VCaP (cell line): ENCODE measurements at regions not wholly inside any gene's neighbourhood (a gene's known extent, or its start where the extent isn't known, plus 50 kb on each side); places are given as distances from the start of the nearest gene placed in this dataset.
"Not testable (repeated sequence)": the region's sequence is repeated elsewhere in the genome, so short reads cannot be mapped to it uniquely, and the experiment has no call there.

Experiments used
- H3K27ac ChIP-seq: fragments of 450-650 bp; 2 replicates; pipeline ENCODE4 v1.5.1; 2017
- TF ChIP-seq, protein P1 (sequence below): fragments of 450-650 bp; conservative IDR thresholded peaks from 2 replicates; pipeline ENCODE4 v1.5.1; 2017; ENCODE audit warnings: mild to moderate bottlenecking, moderate library complexity

GRCh38 chr10:42232955-42233354 is 405.4 kb downstream of the ZNF33B start:
- H3K27ac ChIP-seq: not testable (repeated sequence)

GRCh38 chr10:42230812-42231211 is 407.6 kb downstream of the ZNF33B start:
- not testable (repeated sequence) for H3K27ac ChIP-seq

- not testable (repeated sequence) for H3K27ac ChIP-seq
These were observed 408.3 kb downstream of the ZNF33B start for GRCh38 chr10:42230115-42230514.

- not testable (repeated sequence) for H3K27ac ChIP-seq
These were observed 410.5 kb downstream of the ZNF33B start for GRCh38 chr10:42227859-42228258.

GRCh38 chr10:42193588-42193987 is 444.8 kb downstream of the ZNF33B start:
- H3K27ac ChIP-seq: not testable (repeated sequence)

- H3K27ac ChIP-seq: not testable (repeated sequence)
- TF ChIP-seq, protein P1, sequence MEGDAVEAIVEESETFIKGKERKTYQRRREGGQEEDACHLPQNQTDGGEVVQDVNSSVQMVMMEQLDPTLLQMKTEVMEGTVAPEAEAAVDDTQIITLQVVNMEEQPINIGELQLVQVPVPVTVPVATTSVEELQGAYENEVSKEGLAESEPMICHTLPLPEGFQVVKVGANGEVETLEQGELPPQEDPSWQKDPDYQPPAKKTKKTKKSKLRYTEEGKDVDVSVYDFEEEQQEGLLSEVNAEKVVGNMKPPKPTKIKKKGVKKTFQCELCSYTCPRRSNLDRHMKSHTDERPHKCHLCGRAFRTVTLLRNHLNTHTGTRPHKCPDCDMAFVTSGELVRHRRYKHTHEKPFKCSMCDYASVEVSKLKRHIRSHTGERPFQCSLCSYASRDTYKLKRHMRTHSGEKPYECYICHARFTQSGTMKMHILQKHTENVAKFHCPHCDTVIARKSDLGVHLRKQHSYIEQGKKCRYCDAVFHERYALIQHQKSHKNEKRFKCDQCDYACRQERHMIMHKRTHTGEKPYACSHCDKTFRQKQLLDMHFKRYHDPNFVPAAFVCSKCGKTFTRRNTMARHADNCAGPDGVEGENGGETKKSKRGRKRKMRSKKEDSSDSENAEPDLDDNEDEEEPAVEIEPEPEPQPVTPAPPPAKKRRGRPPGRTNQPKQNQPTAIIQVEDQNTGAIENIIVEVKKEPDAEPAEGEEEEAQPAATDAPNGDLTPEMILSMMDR: peak; percentile 71
These were observed 445.9 kb downstream of the ZNF33B start for GRCh38 chr10:42192450-42192849.

DNA sequence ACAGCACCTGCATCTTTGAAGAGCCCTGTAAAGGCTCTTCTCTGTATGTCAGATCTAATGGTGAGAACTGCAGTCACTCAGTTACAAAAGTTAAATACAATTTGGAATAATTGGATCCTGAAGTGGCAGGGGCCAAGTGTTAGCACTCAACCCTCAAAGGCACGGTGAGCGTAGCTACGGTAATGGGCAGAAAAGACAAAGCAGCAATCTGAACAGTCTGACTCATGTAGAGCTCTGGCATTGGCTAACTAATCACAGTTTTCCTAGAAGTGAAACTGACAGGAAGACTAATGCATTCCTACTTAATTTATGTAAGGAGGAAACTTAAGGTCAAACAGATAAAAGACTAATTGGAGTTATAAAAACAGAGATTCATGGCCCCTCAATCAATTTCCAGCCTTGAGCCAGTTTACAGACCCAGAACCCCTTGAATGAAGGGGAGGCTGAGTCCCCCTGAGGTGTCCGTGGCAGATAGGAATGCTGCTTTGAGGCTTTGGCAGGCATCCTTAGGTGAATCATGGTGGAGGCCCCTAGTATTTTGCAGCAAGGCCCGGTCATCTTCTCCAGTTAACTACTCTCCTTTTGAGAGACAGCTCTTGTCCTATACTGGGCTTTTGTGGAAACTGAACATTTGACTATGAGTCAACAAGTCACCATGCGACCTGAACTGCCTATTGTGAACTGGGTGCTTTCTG is 450.7 kb downstream of the ZNF33B start:
- H3K27ac ChIP-seq: not testable (repeated sequence)

- H3K27ac ChIP-seq: not testable (repeated sequence)
- TF ChIP-seq, protein P1: peak; percentile 69
These were observed 460.3 kb downstream of the ZNF33B start for GRCh38 chr10:42177793-42178689.

DNA sequence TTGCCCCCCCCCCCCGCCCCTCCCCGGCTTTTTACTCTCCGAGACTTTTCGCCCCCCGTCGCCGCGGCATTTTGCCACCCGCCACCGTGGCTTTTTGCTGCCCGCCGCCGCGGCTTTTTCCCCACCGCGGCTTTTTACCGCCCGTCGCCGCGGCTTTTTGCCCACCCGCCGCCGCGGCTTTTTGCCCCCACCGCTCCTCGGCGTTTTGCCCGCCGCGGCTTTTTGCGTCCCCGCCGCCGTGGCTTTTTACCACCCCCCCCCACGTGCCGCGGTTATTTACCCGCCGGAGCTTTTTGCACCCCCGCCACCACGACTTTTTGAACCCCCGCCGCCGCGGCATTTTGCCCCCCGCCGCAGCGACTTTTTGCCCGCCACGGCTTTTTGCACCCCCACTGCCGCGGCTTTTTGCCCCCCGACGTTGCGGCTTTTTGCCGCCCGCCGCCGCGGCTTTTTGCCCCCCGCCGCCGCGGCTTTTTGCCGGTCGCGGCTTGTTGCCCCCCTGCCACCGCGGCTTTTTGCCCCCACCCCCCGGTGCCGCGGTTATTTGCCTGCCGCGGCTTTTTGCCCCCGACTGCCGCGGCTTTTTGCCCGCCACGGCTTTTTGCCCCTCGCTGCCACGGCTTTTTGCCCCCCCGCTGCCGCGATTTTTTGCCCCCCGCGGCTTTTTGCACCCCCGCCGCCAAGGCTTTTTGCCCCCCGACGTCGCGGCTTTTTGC is 461.1 kb downstream of the ZNF33B start:
- TF ChIP-seq, protein P1: no peak
- no peak overlapping the region for H3K27ac ChIP-seq

DNA sequence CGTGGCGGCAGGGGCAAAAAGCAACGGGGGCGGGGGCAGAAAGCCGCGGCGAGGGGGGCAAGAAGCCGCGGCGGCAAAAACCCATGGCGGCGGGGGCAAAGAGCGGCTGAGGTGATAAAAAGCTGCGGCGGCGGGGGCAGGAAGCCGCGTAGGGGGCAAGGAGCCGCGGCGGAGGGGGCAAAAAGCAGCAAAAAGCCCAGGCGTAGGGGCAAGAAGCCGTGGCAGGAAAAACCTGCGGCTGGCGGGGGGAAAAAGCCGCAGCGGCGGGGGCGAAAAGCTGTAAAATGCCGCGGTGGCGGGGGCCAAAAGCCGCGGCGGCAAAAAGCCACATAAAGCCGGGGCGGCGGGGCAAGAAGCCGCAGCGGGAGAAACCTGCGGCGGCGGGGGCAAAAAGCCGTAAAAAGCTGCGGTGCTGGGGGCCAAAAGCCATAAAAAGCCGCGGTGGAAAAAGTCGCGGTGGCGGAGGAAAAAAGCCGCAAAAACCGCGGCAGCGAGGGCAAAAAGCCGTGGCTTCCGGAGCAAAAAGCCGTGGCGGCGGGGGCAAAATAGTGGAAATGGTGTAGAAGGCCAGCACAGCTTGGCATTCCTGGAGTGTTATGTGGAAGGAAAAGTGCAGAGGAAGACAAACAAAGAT is 487.8 kb downstream of the ZNF33B start:
- no peak overlapping the region for H3K27ac ChIP-seq
- TF ChIP-seq, protein P1: no peak
